Neutrophil (primary cell): ENCODE measurements at regions not wholly inside any gene's neighbourhood (a gene's known extent, or its start where the extent isn't known, plus 50 kb on each side); places are given as distances from the start of the nearest gene placed in this dataset.

Experiments used
- H3K27ac ChIP-seq: fragments of 200-600 bp; sonication (generic); 2 replicates; pipeline ENCODE4 v1.5.1; 2016; ENCODE audit warnings: mild to moderate bottlenecking, moderate library complexity
- H3K27me3 ChIP-seq: fragments of 200-600 bp; sonication (generic); 2 replicates; pipeline ENCODE4 v1.6.0; 2016; ENCODE audit warnings: mild to moderate bottlenecking
- H3K36me3 ChIP-seq: fragments of 200-600 bp; sonication (generic); 2 replicates; pipeline ENCODE4 v1.5.1; 2017
- H3K4me1 ChIP-seq, 2 experiments: fragments of 200-600 bp in 1 of 2; sonication (generic) in 1 of 2; 1 replicate in 1 of 2; 2 replicates in 1 of 2; pipeline versions ENCODE4 v1.5.1 to v1.6.1; 2013 to 2016; ENCODE audit warnings: low read depth in 1 of 2, low read length in 1 of 2, mild to moderate bottlenecking in 1 of 2, moderate library complexity in 1 of 2; ENCODE audit not compliant: control insufficient read depth in 1 of 2, insufficient read depth in 1 of 2
- H3K4me3 ChIP-seq, 2 experiments: fragments of 200-600 bp in 1 of 2; sonication (generic) in 1 of 2; 1 replicate in 1 of 2; 2 replicates in 1 of 2; pipeline ENCODE4 v1.5.1; 2013 to 2016; ENCODE audit warnings: low read depth in 1 of 2, low read length in 1 of 2, mild to moderate bottlenecking in 1 of 2, moderate library complexity in 1 of 2
- H3K9me3 ChIP-seq: fragments of 200-600 bp; sonication (generic); 2 replicates; pipeline ENCODE4 v1.5.1; 2016
- TF ChIP-seq, protein P1 (sequence below): fragments of 200-600 bp; sonication (generic); IDR thresholded peaks from 2 replicates; pipeline ENCODE4 v1.5.1; 2016; ENCODE audit warnings: antibody characterized with exemption

DNA sequence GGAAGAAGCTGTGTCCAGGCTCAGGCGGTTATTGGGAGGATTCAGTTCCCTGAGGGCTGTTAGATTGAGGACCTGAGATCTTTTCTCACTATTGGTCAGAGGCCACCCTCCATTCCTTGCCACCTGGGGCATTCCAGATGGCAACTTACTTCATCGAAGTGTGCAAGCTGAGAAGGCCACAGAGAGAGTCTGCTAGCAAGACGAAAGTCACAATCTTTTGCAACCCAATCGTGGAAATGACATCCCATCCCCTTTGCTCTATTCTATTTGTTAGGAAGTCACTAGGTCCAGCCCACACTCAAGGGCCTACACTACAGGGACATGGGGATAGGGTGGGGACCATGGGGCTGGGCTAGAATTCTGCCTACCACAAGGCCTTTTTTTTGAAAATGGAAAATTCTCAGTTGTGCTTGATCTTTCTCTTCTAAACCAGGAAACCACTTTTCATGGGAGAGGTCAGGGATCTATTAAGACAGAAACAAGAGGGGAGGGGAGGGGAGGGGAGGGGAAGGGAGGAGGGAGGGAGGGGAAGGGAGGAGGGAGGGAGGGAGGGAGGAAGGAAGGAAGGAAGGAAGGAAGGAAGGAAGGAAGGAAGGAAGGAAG, 217.2 kb downstream of the BCAS1 start:
- no peaks in the 10 kb centered on the region for H3K27me3 ChIP-seq
- TF ChIP-seq, protein P1, sequence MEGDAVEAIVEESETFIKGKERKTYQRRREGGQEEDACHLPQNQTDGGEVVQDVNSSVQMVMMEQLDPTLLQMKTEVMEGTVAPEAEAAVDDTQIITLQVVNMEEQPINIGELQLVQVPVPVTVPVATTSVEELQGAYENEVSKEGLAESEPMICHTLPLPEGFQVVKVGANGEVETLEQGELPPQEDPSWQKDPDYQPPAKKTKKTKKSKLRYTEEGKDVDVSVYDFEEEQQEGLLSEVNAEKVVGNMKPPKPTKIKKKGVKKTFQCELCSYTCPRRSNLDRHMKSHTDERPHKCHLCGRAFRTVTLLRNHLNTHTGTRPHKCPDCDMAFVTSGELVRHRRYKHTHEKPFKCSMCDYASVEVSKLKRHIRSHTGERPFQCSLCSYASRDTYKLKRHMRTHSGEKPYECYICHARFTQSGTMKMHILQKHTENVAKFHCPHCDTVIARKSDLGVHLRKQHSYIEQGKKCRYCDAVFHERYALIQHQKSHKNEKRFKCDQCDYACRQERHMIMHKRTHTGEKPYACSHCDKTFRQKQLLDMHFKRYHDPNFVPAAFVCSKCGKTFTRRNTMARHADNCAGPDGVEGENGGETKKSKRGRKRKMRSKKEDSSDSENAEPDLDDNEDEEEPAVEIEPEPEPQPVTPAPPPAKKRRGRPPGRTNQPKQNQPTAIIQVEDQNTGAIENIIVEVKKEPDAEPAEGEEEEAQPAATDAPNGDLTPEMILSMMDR, result no peak
- no peak overlapping the region for H3K4me3 ChIP-seq
- no peaks in the 10 kb centered on the region for H3K9me3 ChIP-seq
- H3K27ac ChIP-seq, result peak overlapping the region; percentile 31
- H3K4me1 ChIP-seq, result peaks cover 39 to 40% of the 10 kb centered on the region in 2 experiments
- H3K36me3 ChIP-seq, result no peaks in the 10 kb centered on the region

DNA sequence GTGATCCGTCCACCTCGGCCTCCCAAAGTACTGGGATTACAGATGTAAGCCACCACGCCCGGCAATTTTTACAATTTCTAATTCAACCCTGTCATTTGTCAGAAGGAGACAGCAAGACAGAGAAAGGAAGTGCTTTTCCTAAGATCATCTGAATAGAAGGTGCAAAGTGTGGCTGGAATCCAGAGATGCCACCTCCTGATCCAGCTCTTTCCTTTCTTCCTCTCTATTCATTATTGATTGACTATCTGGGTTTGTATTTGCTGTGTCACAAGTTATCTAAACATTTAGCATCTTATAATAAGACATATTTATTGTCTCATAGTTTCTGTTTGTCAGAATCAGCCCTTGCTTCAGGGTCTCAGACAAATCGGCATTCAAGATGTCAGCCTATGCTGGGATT, 217.7 kb downstream of the BCAS1 start:
- Histone ChIP-seq H3K36me3 (no peaks in the 10 kb centered on the region), H3K27ac (peak overlapping the region; percentile 31)

DNA sequence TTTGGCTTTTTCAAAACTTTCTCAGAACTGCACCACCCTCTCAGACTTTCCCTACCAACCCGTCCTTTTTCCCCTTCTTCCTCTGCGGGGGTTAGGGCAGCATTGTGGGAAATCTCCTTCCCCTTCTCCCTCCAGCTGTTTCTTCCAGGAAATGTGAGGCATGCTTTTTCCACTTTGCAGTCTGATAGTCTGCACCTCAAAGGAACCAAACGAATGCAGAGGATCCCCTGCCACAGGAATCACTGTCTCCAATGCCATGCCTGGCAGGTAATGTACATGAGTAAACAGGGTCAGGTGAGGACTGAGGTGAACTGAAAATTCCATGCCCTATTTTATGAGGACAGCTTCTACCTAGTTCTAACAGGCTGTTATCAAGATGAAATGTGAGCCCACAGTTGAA, 218.4 kb downstream of the BCAS1 start:
- no peak overlapping the region for H3K27ac ChIP-seq
- no peaks in the 10 kb centered on the region for H3K9me3 ChIP-seq
- no peaks in the 10 kb centered on the region for H3K36me3 ChIP-seq
- H3K27me3 ChIP-seq, result no peaks in the 10 kb centered on the region
- TF ChIP-seq, protein P1, result no peak
- peaks cover 51 to 52% of the 10 kb centered on the region in 2 experiments for H3K4me1 ChIP-seq
- H3K4me3 ChIP-seq, result no peak overlapping the region

More for the DNA sequence above, 217.7 kb downstream of the BCAS1 start:
- Histone ChIP-seq H3K4me1 (peaks cover 44 to 45% of the 10 kb centered on the region in 2 experiments), H3K27me3 (no peaks in the 10 kb centered on the region), H3K4me3 (no peak overlapping the region), H3K9me3 (no peaks in the 10 kb centered on the region)
- TF ChIP-seq, protein P1, result no peak

DNA sequence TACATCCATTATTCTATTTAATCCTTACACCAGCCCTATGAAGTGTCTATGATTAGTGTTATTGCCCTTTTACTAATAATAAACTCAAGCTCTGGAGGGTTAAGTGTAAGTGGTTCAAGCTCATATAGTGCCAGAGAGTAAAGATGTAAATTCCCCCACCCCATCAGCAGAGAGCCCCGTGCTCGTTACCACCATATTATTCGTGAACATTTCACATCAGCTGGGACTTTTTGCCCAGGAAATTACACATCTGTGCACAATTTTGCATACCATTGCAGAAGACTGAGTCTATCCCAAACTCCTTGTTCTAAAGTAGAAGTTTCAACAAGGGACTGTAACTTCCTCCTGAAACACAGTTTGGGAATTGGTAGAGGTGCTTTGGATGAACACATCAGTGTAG, 220.1 kb downstream of the BCAS1 start:
- TF ChIP-seq, protein P1, result no peak
- Histone ChIP-seq H3K27ac (peak overlapping the region; percentile 1), H3K4me1 (peaks cover 52 to 55% of the 10 kb centered on the region in 2 experiments), H3K4me3 (no peak overlapping the region), H3K36me3 (no peaks in the 10 kb centered on the region), H3K9me3 (no peaks in the 10 kb centered on the region), H3K27me3 (no peaks in the 10 kb centered on the region)

DNA sequence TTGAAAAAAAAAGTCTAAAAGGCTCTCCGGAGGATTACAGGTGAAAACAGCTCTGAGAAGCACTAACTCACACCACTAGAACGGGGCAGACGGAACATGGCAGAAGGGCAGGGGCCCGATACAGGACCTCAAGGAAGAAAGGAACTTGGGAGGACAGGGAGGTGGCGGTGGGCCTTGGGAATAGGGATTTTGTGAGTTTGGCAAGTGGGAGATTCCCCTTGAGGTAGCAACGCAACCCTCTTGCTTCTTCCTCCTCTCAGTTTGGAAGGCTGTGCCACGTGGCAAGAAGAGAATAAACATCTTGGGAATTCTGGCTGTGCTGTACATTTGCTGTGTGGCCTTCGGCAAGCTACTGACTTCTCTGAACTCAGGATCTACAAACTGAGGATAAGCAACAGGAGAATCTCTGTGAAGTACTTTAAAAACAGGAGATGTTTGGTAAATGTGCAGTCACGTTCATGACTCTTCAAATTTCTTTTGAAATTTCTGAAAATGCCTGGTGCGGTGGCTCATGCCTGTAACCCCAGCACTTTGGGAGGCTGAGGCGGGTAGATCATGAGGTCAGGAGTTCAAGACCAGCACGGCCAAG, 220.8 kb downstream of the BCAS1 start:
- H3K9me3 ChIP-seq, result no peaks in the 10 kb centered on the region
- H3K36me3 ChIP-seq, result no peaks in the 10 kb centered on the region
- no peaks in the 10 kb centered on the region for H3K27me3 ChIP-seq
- H3K4me3 ChIP-seq, result no peak overlapping the region
- peaks cover 52 to 53% of the 10 kb centered on the region in 2 experiments for H3K4me1 ChIP-seq
- TF ChIP-seq, protein P1, result no peak
- peak overlapping the region; percentile 91 for H3K27ac ChIP-seq
